Central memory CD4-positive, alpha-beta T cell (primary cell): ENCODE measurements at regions not wholly inside any gene's neighbourhood (a gene's known extent, or its start where the extent isn't known, plus 50 kb on each side); places are given as distances from the start of the nearest gene placed in this dataset.
"Not testable (repeated sequence)": the region's sequence is repeated elsewhere in the genome, so short reads cannot be mapped to it uniquely, and the experiment has no call there.

Source experiments
- DNase-seq: peaks from one replicate; pipeline ENCODE4 v3.0.0; 2022

- no peak for DNase-seq
Observed at GRCh38 chr3:152621967-152622810, 212.7 kb upstream of the P2RY1 start.

- DNase-seq: no peak
Observed at GRCh38 chr3:152622811-152623167, 212.1 kb upstream of the P2RY1 start.

GRCh38 chr3:152623286-152623911 is 211.5 kb upstream of the P2RY1 start:
- no peak for DNase-seq

- DNase-seq: no peak
Observed at GRCh38 chr3:152626226-152626625, 208.7 kb upstream of the P2RY1 start.

- no peak for DNase-seq
Observed at GRCh38 chr3:152628496-152628895, 206.4 kb upstream of the P2RY1 start.

- DNase-seq: no peak
Observed at GRCh38 chr3:152629363-152630122, 205.4 kb upstream of the P2RY1 start.

GRCh38 chr3:152635389-152635788 is 199.5 kb upstream of the P2RY1 start:
- no peak for DNase-seq

- DNase-seq: no peak
Observed at GRCh38 chr3:152636651-152637050, 198.3 kb upstream of the P2RY1 start.

GRCh38 chr3:152638214-152638613 is 196.7 kb upstream of the P2RY1 start:
- no peak for DNase-seq

- no peak for DNase-seq
Observed at GRCh38 chr3:152638707-152639450, 196.1 kb upstream of the P2RY1 start.

- DNase-seq: no peak
Observed at GRCh38 chr3:152641198-152641597, 193.7 kb upstream of the P2RY1 start.

- no peak for DNase-seq
Observed at GRCh38 chr3:152642658-152643057, 192.3 kb upstream of the P2RY1 start.

- DNase-seq: no peak
Observed at GRCh38 chr3:152644478-152644877, 190.5 kb upstream of the P2RY1 start.

GRCh38 chr3:152646004-152646403 is 188.9 kb upstream of the P2RY1 start:
- DNase-seq: no peak

GRCh38 chr3:152650177-152650576 is 184.8 kb upstream of the P2RY1 start:
- DNase-seq: no peak

GRCh38 chr3:152650923-152651322 is 184.0 kb upstream of the P2RY1 start:
- DNase-seq: not testable (repeated sequence)

GRCh38 chr3:152656214-152656971 is 178.5 kb upstream of the P2RY1 start:
- no peak for DNase-seq

GRCh38 chr3:152656972-152657355 is 178.0 kb upstream of the P2RY1 start:
- DNase-seq: no peak

- no peak for DNase-seq
Observed at GRCh38 chr3:152658977-152659720, 175.8 kb upstream of the P2RY1 start.

GRCh38 chr3:152662157-152662556 is 172.8 kb upstream of the P2RY1 start:
- no peak for DNase-seq

- no peak for DNase-seq
Observed at GRCh38 chr3:152664766-152665165, 170.2 kb upstream of the P2RY1 start.
